ENCODE measurements at regions not wholly inside any gene's neighbourhood (a gene's known extent, or its start where the extent isn't known, plus 50 kb on each side); places are given as distances from the start of the nearest gene placed in this dataset.
A peak's percentile ranks its signal among the peaks of the same experiment; 100 is the strongest.
"Not testable (repeated sequence)": the region's sequence is repeated elsewhere in the genome, so short reads cannot be mapped to it uniquely, and the experiment has no call there.

- DNase-seq = no peak
Measured at GRCh38 chr6:4224067-4224978, 88.9 kb upstream of the ECI2 start.

GRCh38 chr6:4220558-4220957 is 85.2 kb upstream of the ECI2 start:
- DNase-seq = no peak

- not testable (repeated sequence) for DNase-seq
Measured at GRCh38 chr6:4218619-4219317, 83.4 kb upstream of the ECI2 start.

- no peak for DNase-seq
Measured at GRCh38 chr6:4212588-4212987, 77.2 kb upstream of the ECI2 start.

GRCh38 chr6:4210629-4211419 is 75.4 kb upstream of the ECI2 start:
- peak in 3 of 4 experiments; percentile 3 to 32 (median 22) for DNase-seq

GRCh38 chr6:4209196-4209595 is 73.8 kb upstream of the ECI2 start:
- no peak for DNase-seq

- no peak for DNase-seq
Measured at GRCh38 chr6:4208158-4208557, 72.8 kb upstream of the ECI2 start.

- DNase-seq = not testable (repeated sequence)
Measured at GRCh38 chr6:4203642-4204417, 68.5 kb upstream of the ECI2 start.

GRCh38 chr6:4192627-4193026 is 57.3 kb upstream of the ECI2 start:
- DNase-seq = no peak

GRCh38 chr6:4192173-4192572 is 56.8 kb upstream of the ECI2 start:
- no peak for DNase-seq

GRCh38 chr6:4191271-4191721 is 55.9 kb upstream of the ECI2 start:
- DNase-seq = no peak

GRCh38 chr6:4189249-4189648 is 53.9 kb upstream of the ECI2 start:
- DNase-seq = no peak

- DNase-seq = no peak
Measured at GRCh38 chr6:4188801-4189200, 53.4 kb upstream of the ECI2 start.

GRCh38 chr6:4187480-4187879 is 52.1 kb upstream of the ECI2 start:
- DNase-seq = no peak

- no peak for DNase-seq
Measured at GRCh38 chr6:4186385-4186784, 51.0 kb upstream of the ECI2 start.

- no peak for DNase-seq
Measured at GRCh38 chr6:4185846-4186245, 50.5 kb upstream of the ECI2 start.

GRCh38 chr6:4185419-4185818 is 50.0 kb upstream of the ECI2 start:
- no peak for DNase-seq

Data from activated naive CD4-positive, alpha-beta T cell (primary cell).